Fibroblast of pulmonary artery (primary cell): ENCODE measurements at regions not wholly inside any gene's neighbourhood (a gene's known extent, or its start where the extent isn't known, plus 50 kb on each side); places are given as distances from the start of the nearest gene placed in this dataset.

Source experiments
- DNase-seq: peaks from one replicate; pipeline ENCODE4 v3.0.0-alpha.2; 2010; ENCODE audit warnings: low read depth
- H3K4me3 ChIP-seq: replicated peaks from 2 replicates; pipeline ENCODE4 v1.5.1; 2011; ENCODE audit warnings: low read depth, mild to moderate bottlenecking, control low read depth, low read length, moderate library complexity
- TF ChIP-seq, protein P1 (sequence below): IDR thresholded peaks from 2 replicates; pipeline ENCODE4 v1.5.1; 2011; ENCODE audit warnings: mild to moderate bottlenecking, control low read depth, low read length, inconsistent platforms; ENCODE audit errors: missing control alignments

DNA sequence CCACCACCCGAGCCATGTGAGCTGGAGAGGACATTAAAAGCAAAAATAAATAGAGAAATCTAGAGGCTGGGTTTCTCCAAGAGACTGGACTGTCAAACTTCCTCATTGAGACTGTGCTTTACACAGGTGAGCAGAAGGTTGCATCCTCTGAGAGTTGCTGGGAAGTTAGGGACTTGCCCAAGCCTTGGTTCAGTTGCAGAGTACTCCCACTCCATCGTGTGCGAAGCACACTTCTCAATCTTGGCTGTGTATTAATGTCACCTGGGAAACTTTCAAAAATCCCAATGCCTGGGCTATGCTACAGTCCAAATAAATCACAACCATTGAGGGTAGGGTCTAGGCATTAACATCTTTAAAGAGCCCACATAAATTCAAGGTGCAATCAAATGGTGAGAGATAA is 89.2 kb downstream of the ZNF330 start:
- no peak for DNase-seq
- TF ChIP-seq, protein P1, sequence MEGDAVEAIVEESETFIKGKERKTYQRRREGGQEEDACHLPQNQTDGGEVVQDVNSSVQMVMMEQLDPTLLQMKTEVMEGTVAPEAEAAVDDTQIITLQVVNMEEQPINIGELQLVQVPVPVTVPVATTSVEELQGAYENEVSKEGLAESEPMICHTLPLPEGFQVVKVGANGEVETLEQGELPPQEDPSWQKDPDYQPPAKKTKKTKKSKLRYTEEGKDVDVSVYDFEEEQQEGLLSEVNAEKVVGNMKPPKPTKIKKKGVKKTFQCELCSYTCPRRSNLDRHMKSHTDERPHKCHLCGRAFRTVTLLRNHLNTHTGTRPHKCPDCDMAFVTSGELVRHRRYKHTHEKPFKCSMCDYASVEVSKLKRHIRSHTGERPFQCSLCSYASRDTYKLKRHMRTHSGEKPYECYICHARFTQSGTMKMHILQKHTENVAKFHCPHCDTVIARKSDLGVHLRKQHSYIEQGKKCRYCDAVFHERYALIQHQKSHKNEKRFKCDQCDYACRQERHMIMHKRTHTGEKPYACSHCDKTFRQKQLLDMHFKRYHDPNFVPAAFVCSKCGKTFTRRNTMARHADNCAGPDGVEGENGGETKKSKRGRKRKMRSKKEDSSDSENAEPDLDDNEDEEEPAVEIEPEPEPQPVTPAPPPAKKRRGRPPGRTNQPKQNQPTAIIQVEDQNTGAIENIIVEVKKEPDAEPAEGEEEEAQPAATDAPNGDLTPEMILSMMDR = no peak
- H3K4me3 ChIP-seq = no peak overlapping the region

DNA sequence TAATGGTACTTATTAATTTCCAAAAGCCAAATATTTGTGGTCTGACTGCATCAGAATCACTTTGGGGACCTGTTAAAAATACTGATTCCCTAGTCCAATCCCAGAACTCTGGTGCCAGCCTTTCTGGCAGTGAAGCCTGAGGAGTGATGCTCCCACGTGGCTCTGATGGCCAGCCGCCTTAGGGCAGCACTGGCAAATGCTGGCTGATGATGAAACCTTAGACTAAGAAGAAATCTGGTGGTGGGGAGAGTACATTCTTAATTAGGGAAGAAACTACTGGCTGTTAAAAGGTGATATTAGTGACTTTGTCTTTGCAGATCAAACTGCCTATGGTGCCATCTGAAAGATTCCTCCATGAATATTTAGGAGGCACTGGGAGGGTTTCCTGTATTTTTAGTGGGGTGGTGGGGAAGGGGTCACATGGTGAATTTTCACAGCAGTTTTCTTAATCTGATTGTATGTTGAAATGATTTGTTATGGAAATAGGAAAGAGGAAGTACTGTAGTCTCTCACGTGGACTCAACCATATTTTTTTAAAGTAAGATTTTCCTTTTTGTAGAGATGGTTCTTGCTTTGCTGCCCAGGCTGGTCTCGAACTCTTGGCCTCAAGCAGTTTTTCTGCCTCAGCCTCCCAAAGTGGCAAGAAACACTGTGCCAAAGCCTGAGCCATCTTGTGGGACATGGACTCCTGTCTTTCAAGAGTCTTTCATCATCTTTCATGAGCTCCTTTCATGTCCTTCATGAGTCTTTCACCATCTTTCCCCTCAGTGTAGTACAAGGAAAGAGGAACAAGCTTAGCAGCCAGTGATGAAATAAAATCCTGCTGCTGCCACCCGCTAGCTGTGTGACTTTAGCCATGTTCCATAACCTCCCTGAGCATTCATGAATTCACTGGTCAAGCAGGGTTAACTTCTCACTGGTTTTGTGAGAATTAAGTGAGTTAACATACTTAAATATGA is 90.8 kb downstream of the ZNF330 start:
- TF ChIP-seq, protein P1 = no peak
- DNase-seq = no peak
- no peak overlapping the region for H3K4me3 ChIP-seq

DNA sequence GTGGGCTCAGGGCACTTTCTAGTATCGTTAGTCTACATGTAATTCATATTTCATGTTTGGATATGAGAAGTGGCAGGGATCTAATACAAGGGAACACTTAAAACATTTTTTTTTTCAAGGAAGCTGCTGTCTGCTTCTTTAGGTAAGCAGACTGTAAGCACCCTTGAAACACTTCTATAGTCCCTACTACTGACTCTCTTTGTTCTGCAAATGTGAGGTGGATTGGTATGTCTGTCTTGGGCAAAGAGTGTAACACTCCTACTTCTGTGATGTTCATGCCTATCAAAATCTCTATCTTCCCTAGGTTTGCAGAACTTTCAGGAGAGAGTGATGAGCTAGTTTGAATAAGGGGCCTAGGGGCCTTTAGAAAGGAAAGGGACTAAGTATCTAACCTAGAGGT is 93.9 kb downstream of the ZNF330 start:
- TF ChIP-seq, protein P1 = no peak
- H3K4me3 ChIP-seq = no peak overlapping the region

DNA sequence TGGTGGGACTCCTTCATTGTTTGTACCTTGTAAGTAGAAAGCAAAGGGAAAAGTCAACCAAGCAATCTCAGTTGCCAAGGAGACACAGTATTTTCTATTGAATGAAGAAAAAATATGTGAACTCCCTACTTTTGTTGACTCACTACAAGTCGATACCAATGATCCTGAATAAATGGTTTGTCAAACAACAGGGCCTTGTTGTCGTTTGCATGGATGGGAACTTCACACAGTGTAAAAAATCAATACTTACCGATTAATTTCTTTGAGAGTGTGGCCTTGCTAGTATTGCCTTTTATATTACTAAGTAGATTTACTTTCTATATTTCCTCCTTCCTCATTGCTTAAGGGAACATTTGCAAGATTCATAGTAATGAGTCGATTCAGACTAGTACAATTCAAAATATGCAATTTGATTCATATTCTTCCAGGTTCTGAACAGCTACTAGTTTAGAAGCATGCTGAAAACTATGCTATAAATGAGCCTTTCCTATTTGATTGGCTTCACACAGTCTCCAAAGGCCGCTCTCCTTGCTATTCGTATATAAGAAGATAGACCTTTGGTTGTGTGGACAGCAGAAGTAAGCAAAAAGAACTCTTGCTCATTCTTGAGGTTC is 108.0 kb downstream of the ZNF330 start:
- H3K4me3 ChIP-seq = no peak overlapping the region
- no peak for DNase-seq
- TF ChIP-seq, protein P1 = no peak

More for the DNA sequence above, 93.9 kb downstream of the ZNF330 start:
- no peak for DNase-seq

DNA sequence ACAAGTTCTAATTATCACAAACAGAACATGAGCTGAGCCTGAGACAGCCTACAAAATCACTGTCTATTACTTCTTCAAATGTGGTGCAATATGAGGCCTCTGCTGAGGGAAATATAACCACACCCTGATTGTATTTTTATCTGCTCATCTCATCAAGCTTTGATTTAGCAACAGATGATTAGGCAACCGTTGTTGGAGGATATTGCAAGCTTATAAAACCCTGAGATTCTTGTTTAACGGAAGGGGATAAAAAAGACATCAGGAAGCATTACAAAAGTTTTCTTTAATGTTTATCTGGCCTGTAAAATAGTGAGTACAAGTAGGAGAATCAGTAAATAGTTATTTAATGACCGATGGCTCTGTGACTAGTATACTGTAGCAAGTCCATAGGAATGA is 108.5 kb downstream of the ZNF330 start:
- H3K4me3 ChIP-seq = no peak overlapping the region
- TF ChIP-seq, protein P1 = no peak
- DNase-seq = peak; percentile 57

DNA sequence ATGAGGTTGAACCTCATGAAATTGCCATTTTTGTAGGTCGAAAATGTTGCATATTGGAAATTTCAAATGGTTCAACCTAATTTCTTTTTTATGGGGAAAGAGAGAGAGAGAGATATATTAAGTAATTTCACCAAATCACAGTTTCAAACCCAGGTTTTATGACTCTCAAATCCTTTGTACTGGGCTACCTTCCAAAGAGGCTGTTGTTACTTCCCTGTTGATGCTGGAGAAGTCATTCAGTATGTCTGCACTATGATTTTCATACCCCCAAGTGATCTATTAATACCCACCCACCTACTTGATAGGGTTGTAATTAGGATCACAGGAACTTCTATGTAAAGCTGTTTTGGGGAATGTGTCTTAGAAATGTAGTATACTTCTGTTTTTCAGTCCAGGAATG is 109.9 kb downstream of the ZNF330 start:
- H3K4me3 ChIP-seq = no peak overlapping the region
- no peak for DNase-seq
- TF ChIP-seq, protein P1 = no peak
